Glomerular visceral epithelial cell (primary cell): ENCODE measurements at regions not wholly inside any gene's neighbourhood (a gene's known extent, or its start where the extent isn't known, plus 50 kb on each side); places are given as distances from the start of the nearest gene placed in this dataset.

Experiments
- DNase-seq: peaks from one replicate; pipeline ENCODE4 v3.0.0-alpha.2; 2016; ENCODE audit errors: extremely low spot score

- no peak for DNase-seq
Measured at GRCh38 chr7:46755120-46756034, 826.5 kb downstream of the TNS3 start.

- no peak for DNase-seq
Measured at GRCh38 chr7:46754140-46754720, 827.7 kb downstream of the TNS3 start.

DNA sequence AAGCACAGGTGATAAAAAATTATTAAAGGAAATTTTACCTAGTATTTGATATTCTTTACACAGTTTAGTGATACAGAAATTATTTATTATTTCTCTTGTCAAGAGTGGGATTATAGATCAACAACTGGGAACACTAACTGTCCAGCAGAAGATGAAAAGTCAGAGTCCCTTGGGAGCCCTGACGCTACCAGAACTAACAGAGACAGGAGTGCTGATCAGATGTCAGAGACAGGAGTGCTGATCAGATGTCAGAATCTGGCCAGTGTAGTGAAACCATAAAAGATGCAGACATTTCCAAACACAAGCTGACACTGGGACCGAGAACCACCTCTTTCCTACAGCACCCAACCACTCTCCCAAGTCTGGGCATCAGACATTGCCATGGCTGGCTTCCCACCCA is 828.2 kb downstream of the TNS3 start:
- DNase-seq = no peak

GRCh38 chr7:46752881-46753366 is 829.0 kb downstream of the TNS3 start:
- peak; percentile 48 for DNase-seq

DNA sequence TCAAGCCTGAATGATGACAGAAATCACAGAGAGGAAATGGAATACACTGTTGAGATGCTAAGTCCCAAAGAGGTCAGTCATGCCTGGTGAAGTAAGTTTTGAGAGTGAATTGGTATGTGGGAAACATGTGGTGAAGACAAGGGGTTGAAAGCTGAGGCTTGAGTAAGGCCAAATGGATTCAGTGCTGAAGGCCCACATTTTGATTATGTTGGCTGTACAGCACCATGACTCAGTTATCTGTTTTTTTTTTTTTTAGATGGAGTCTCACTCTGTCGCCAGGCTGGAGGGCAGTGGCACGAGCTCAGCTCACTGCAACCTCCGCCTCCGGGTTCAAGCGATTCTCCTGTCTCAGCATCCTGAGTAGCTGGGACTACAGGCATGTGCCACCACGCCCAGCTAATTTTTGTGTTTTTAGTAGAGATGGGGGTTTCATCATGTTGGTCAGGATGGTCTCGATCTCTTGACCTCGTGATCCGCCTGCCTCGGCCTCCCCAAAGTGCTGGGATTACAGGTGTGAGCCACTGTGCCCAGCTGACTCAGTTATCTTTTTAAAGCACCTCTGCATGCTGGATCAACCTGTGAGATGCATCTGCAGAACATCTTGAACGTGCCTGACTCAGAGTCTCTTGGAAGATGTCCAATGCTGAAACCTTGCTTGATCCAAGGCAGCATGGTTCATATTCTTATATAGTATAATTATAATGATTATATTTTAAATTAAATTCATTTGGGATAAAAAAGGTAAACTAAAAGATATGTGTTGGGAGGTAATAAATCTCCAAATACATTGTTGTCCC is 829.8 kb downstream of the TNS3 start:
- DNase-seq = peak; percentile 35

- no peak for DNase-seq
Measured at GRCh38 chr7:46751471-46751870, 830.4 kb upstream of the IGFBP3 start.

- no peak for DNase-seq
Measured at GRCh38 chr7:46750321-46750865, 829.3 kb upstream of the IGFBP3 start.

DNA sequence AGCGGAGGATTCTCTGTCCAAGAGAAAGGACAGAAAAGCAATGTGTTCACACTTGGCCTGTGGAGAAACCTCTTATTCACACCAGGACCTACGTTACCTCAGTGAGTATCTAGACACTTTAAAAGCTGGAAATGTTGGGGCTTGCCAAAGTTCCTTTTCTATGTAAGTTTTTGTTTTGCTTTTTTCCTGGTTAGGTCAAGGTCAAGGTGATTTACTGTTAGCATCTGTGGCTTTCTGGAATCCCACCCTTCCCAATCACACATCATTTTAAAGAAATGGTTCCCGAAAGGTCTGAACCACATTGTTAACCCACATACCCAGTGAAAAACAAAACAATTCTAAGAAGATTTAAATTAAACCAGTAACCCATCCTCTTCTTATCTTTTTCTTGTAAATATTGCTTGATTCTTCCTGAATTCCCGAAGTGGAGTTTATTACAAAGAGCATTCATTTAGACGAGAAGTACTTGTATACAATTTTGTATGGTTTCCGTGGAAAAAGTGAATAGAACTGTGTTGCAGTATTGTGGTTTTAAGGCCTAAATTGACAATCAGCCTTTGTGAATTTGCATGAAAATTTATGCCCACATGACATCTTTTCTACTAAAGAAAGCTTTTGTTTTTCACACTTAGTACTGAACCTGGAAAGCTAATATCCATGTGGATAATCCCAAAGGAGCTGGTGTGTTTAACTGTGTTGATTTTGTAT is 827.0 kb upstream of the IGFBP3 start:
- DNase-seq = no peak

DNA sequence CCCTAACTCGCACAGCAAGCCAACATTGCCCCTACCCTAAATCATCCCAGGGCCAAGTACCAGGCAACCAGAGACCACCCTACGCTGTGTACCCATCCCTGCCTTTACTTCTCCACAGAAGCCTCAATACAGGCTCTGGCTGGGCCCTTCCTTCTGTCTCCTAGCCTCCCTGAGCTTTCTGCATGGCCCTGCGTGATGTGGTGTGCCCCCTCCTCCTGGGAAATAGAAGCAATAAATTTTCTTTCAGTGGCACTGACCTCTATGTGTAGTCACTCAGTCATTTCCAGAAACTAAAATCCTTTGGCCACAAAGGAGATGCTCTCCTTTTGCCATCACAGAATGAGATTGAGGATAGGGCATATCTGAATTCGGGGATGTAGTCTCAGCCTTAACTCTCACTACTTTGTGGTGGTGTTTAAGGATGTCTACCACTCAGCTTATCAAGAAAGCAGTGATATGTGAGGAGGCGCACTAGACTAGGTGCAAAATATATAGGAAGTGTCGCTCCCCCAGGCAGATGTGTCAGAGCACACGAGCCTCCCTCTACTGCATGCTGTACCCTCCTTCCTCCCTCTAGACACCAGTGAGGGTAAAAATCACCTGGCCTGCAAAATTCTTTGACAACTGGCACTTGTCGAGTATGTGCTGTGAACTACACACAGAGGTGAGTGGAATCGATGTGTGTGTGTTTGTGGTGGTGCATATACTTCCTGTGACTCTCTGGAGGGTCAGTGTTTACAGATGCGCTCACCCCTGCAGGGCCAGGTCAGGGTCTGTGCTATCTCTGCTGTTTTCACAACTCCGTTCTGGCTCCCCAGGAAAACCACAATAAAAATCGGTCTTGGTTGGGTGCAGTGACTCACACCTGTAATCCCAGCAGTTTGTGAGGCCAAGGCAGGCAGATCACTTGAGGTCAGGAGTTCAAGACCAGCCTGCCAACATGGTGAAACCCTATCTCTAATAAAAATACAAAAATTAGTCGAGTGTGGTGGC is 825.9 kb upstream of the IGFBP3 start:
- peak; percentile 85 for DNase-seq

GRCh38 chr7:46745707-46746090 is 824.6 kb upstream of the IGFBP3 start:
- no peak for DNase-seq

DNA sequence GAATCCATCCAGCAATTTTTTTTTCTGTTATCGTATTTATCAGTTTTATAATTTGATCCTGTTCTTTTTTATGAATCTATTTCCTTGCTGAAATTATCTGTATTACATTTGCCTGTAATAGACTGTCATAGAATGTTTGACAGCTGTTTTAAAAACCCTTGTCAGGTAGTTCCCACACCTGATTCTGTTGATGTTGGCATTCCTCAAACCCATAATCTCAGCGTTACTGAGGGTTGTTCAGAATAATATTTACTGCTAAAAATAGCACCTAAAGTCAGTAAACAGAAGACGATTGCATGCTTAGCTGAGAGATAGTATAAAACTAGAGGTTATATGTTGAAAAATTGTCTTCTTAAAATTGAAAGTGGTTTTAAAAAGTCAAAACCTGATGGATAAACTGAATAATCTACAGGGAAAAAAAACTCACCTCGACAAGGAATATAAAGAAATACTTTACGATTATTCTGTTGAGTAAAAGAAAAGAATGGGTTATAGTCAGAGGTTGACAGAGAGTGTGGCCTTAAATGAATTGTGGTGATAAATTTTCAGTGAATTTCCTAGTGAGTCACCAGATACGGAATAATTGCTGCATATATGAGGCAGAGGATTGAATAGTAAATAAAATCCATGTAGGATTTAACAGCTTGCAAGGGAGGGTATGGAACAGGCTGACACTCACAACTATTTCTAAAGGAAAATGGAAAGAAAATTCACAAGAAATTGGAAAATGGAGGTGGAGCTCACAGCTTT is 824.1 kb upstream of the IGFBP3 start:
- DNase-seq = no peak

DNA sequence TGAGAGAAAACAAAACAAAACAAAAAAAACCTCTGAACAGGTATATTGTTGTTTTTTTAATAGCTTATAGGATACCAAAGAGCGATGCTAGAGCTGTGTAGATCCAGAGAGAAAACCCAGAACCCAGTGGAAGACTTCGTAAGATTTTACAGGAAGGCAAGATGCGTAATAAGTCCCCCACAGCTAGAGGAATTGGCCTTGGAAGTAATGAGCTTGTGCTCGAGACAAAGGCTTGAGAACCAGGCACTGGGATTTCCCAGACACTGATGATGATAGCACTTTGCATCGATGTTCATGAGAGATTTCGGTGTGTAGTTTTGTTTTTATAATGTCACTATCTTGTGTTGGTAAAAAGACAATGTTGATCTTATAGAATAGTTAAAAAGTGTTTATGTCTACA is 821.5 kb upstream of the IGFBP3 start:
- DNase-seq = no peak

GRCh38 chr7:46741938-46742540 is 821.0 kb upstream of the IGFBP3 start:
- DNase-seq = no peak

GRCh38 chr7:46741181-46741580 is 820.1 kb upstream of the IGFBP3 start:
- no peak for DNase-seq

GRCh38 chr7:46739518-46740234 is 818.6 kb upstream of the IGFBP3 start:
- no peak for DNase-seq

GRCh38 chr7:46738796-46739195 is 817.7 kb upstream of the IGFBP3 start:
- DNase-seq = no peak

- no peak for DNase-seq
Measured at GRCh38 chr7:46738165-46738564, 817.1 kb upstream of the IGFBP3 start.

DNA sequence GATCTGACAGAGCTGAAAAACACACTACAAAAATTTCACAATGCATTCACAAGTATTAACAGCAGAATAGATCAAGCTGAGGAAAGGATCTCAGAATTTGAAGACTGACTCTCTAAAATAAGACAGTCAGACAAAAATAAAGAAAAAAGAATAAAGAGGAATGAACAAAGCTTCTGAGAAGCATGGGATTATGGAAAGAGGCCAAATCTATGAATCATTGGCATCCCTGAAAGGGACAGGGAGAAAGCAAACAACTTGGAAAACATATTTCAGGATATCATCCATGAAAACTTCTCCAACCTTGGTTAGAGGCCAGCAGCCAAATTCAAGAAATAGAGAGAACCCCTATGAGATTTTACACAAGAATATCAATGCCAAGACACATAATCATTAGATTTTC is 804.8 kb upstream of the IGFBP3 start:
- DNase-seq = no peak
